GM12864 (cell line): ENCODE measurements at regions not wholly inside any gene's neighbourhood (a gene's known extent, or its start where the extent isn't known, plus 50 kb on each side); places are given as distances from the start of the nearest gene placed in this dataset.
A peak's percentile ranks its signal among the peaks of the same experiment; 100 is the strongest.

Experiments used
- DNase-seq: peaks from one replicate; pipeline ENCODE4 v3.0.0-alpha.2; 2011; ENCODE audit warnings: low read depth
- H3K4me3 ChIP-seq: 2 replicates; pipeline ENCODE4 v1.5.1; 2011; ENCODE audit warnings: mild to moderate bottlenecking, low read depth, low read length, control low read depth
- CTCF ChIP-seq: IDR thresholded peaks from 2 replicates; pipeline ENCODE4 v1.5.1; 2011; ENCODE audit warnings: low read depth, mild to moderate bottlenecking, moderate library complexity, low read length, control low read depth, inconsistent platforms; ENCODE audit errors: missing control alignments

GRCh38 chr6:104344223-104344622 is 515.5 kb downstream of the HACE1 start:
- TF ChIP-seq CTCF = no peak
- DNase-seq = no peak
- no peak overlapping the region for H3K4me3 ChIP-seq

DNA sequence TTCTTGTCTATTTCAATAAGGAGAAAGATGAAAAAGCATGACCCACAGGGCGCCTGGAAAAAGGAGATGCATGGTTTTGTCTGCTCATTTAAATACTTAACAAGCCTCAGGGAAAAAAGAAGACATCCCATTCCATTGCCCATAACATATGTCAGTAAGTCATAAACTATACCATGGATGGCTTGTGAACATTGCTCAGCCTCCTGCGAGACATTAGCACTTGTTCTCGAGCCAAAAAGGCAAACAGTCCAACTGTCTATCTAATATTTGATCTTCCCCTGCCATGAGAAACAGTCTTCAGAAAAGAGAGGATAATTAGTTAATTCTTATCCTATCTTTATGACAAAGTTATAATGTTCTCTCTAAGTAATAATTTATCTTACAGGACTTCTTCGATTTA is 527.4 kb downstream of the HACE1 start:
- H3K4me3 ChIP-seq = no peak overlapping the region
- no peak for DNase-seq
- no peak for TF ChIP-seq CTCF

DNA sequence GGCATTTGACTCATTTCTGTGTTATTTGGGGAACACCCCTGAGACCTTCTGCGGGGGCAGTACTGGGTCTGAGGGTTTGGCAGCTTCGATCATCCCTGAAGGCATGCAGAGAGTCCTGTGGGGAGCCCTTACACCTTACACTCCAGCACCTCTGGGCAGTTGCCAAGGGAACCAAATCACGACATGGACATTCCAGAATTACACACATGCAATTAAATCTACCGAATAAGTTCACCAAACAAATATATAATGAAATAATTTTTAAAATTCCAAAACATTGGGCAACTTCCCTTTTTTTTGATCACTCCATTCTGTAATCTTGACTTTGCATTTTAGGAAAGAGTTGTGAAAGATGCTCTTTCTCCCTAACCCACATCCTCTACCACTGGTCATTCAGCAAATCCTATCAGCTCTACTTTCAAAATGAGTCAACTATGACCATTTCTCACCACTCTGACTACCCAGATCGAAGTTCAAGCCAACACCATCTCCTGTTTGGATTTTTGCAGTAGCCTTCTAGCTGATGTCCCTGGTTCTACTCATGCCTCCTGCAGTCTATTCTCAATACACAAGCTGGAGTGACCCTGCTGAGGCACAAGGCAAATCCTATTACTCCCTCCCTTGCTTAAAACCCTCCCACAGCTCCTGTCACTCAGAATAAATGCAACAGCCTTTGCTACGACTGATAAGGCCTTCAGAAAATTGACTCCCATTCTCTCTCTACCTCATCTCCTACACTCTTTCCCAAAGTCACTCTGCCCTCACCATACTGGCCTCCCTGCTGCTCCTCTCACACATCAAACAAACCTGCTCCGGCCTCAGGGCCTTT is 533.3 kb downstream of the HACE1 start:
- no peak for DNase-seq
- no peak for TF ChIP-seq CTCF
- H3K4me3 ChIP-seq = no peak overlapping the region

DNA sequence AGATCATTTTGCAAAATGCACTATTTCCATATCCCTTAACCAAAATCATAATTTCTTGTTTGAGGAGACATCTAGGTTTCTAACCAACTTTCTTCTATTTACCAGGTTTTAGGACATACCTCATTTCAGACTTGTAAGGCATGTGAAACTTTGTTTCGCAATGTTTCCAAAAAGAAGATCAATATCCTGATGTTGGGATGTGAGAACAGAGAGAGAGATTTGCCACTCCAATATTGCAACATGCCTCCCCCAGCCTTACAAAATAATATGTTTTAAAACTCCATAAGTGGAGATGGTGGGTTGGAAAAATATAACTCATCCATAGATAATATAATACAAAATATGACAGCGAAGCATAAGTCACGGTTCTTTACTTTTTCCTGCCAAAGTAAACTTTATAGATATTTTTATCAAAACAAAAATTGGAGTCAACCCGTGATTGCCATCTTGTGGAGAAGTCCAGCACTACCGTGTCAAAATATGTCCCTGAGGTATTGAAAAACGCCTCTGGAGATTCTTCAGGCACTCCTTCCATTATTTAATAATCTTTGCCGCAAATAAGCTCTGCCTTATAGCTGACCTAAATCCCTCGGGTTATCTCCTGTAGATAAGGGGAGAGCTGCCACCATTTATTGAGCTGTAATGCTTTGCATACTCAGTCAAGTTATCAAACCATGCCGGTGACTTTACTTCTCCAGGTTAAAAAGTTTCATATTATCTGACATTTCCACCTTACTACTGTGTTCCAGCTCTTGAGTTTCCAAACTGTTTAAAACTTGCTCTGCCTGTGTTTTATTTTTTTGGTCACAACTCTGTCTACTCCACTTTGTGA is 534.2 kb downstream of the HACE1 start:
- no peak overlapping the region for H3K4me3 ChIP-seq
- no peak for DNase-seq
- peak; percentile 61 for TF ChIP-seq CTCF

GRCh38 chr6:104324301-104324700 is 535.4 kb downstream of the HACE1 start:
- no peak for DNase-seq
- no peak for TF ChIP-seq CTCF

GRCh38 chr6:104322841-104323240 is 536.9 kb downstream of the HACE1 start:
- no peak for DNase-seq
- no peak for TF ChIP-seq CTCF
- no peak overlapping the region for H3K4me3 ChIP-seq

More at GRCh38 chr6:104324301-104324700, 535.4 kb downstream of the HACE1 start:
- H3K4me3 ChIP-seq = no peak overlapping the region
